GM12874 (cell line): ENCODE measurements at regions not wholly inside any gene's neighbourhood (a gene's known extent, or its start where the extent isn't known, plus 50 kb on each side); places are given as distances from the start of the nearest gene placed in this dataset.

Experiments used
- TF ChIP-seq, protein P1 (sequence below): IDR thresholded peaks from 2 replicates; pipeline ENCODE4 v1.5.1; 2011; ENCODE audit warnings: low read depth, mild to moderate bottlenecking, control low read depth, low read length, moderate library complexity; ENCODE audit not compliant: insufficient read depth

DNA sequence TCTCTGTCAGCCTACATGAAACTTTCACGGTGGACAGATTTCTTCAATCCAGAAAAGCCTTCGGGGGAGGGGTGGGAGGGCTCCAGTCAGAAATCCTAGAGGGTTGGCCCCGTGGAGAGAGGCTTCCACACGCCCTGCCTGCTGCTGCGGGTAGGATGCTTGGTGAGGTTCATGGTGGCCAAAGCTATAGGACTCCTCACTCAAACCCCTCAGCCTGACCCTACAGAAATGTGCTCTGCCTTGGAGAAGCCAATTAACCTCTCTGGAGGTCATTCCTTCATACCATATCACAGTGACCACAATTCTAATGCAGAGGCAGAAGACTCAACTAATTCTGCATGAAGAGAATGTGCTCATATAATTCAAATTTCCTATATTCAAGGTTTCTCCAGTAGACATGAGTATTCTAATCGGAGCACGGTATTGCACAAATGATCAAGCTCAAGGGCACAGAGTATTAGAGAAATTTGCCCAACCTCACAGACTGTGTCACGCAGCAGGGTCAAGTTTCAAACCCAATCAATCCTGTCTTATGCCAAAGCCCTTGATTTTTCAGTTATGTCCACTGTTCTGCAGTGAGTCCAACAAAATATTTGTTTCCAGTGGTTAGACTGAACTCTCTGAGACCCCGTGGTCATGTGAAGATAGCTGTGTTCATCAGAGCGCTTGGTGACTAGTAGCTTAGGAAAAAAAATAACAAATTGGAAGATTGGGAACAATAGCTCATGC lies 104.8 kb downstream of the TOMM20 start:
- TF ChIP-seq, protein P1, sequence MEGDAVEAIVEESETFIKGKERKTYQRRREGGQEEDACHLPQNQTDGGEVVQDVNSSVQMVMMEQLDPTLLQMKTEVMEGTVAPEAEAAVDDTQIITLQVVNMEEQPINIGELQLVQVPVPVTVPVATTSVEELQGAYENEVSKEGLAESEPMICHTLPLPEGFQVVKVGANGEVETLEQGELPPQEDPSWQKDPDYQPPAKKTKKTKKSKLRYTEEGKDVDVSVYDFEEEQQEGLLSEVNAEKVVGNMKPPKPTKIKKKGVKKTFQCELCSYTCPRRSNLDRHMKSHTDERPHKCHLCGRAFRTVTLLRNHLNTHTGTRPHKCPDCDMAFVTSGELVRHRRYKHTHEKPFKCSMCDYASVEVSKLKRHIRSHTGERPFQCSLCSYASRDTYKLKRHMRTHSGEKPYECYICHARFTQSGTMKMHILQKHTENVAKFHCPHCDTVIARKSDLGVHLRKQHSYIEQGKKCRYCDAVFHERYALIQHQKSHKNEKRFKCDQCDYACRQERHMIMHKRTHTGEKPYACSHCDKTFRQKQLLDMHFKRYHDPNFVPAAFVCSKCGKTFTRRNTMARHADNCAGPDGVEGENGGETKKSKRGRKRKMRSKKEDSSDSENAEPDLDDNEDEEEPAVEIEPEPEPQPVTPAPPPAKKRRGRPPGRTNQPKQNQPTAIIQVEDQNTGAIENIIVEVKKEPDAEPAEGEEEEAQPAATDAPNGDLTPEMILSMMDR, result no peak

DNA sequence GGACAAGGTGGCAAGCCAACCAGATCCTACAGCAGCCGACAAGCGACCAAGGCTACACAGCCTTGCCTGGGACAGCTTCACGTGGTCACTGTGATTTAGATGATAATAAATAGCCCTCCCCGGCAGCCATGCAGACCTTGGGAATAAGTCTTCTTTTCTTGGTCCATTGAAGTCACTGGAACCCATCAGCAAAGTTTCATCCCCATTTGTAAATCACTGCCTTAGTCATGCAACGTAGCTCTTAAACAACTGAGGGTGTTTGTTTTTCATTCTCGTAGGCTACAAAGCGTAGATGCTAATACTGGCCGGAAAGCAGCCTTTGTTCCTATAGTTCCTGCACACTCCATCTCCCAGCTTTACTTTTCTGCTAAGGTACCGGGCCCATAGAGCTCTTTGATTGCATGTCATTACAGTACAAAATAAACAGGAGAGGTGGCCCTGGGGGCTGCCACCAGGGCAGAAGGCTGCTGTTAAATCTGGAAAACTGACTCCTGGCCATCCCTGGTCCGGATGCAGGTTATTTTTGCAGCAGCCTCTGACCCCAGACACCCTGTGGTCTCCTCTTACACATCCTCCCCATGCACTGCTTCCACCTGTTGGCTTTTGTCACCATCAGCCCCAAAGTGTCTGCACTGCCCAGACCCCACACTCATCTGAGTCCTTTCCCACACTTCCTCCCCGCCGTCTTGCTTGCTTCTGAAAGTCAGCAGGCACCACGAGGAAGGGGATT lies 105.5 kb downstream of the TOMM20 start:
- TF ChIP-seq, protein P1, result no peak

DNA sequence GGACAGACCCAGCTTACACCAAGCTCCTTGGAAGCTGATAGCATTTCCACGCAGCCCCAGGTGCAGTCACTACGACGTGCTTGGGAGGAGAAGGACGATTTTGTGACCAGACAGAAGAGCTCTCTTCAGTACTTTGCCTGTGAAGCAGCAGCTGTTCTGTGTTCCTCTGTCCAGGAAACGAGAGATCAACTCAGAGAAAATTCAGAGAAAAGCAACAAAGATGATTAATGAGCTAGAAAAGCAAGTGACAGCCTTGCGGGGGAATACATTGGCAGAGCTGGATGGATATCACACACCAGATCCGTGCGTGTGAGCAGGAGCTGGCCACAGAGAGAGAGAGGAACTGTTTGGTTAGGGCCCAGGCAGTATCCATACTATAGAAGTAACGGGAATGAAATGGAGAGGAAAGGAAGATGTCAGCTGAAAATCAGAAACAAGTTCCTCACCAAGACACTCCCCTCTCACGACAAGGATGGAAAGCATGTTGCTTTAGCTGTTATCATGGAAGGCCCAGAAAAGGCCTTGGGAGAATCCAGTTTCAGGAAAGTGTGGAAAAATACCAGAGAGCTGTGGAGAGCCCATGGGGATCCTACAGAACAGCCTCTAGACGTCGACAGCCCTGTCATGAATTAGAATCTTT lies 106.2 kb downstream of the TOMM20 start:
- TF ChIP-seq, protein P1, result no peak

DNA sequence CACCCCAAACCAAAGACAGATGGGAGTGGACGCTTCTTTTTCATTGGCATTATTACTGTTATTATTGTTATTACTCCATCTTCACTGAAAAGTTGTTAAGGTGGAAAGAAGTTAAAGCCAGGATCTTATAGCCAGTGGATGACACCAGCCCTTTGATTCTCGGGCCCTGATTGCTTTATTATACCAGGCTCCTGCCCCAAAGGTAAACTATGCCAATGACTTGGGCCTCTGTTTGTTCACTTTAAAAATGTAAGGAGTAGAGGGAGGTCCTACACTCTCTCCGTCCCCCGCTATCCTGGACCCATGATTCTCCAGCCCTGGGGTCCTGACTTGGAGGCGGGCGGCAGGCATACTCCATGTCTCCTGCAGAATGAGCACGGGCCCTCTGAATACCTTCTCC lies 106.8 kb downstream of the TOMM20 start:
- TF ChIP-seq, protein P1, result no peak

DNA sequence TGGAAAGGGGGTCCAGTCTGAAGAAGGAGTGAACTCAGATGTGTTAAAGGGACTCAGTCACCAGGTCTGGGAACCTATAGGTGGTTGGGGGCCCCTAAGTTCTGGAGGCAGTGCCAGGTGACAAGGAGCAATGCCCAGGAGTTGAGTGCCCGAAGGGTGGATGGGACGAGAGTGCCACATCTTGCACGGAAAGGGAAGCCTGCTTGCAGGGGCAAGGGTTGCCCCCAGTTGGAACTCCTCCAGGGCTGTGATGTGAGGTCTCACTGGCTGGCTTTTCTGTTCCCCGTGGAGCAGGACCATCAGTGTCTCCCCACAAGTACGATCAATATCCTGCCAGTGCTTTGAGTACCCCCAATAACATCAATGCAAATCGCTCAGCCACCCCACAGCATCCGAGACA lies 107.3 kb downstream of the TOMM20 start:
- TF ChIP-seq, protein P1, result no peak

DNA sequence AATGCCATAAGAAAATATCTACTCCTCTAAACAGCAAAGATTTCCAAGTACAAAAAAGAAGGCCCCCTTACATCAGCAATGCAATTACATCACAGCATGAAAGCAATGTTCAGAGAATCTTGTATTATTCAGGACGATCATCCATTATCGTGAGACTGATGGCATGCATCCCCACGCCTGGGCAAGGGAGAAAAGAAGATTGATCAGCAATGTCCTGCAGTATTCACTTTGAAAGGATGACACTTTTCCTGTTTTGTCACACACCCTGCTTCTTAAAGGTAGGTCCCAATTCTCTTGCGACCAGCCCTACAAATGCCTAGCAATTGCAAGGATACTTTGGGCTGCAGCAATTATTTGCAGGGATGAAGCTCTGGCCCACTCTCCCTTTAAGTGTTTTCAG lies 108.7 kb downstream of the TOMM20 start:
- TF ChIP-seq, protein P1, result no peak

DNA sequence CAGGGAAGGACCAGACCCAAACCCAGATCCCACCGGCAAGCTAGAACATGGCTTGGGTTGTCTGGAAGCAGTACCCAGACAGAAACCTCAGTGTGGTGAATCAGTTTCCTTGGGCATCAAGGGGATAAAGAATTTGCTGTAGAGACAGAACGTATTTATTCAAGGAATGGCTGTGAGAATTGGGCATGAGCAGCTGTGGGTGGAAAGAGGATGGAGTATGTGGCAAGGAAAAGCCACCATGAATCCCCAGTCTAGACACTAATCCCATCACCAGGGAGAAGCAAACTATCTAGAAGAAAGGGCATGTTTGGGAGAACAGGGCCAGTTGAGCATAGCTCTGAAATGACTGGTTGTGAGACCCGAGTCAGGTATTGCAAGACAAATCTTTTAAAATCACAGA lies 109.2 kb downstream of the TOMM20 start:
- TF ChIP-seq, protein P1, result no peak
